ENCODE measurements at regions not wholly inside any gene's neighbourhood (a gene's known extent, or its start where the extent isn't known, plus 50 kb on each side); places are given as distances from the start of the nearest gene placed in this dataset.

- DNase-seq = no peak
Observed at GRCh38 chr10:131676800-131677421, 223.9 kb upstream of the PPP2R2D start.

- no peak for DNase-seq
Observed at GRCh38 chr10:131677671-131678070, 223.1 kb upstream of the PPP2R2D start.

GRCh38 chr10:131678171-131678570 lies 222.6 kb upstream of the PPP2R2D start:
- DNase-seq = no peak

DNA sequence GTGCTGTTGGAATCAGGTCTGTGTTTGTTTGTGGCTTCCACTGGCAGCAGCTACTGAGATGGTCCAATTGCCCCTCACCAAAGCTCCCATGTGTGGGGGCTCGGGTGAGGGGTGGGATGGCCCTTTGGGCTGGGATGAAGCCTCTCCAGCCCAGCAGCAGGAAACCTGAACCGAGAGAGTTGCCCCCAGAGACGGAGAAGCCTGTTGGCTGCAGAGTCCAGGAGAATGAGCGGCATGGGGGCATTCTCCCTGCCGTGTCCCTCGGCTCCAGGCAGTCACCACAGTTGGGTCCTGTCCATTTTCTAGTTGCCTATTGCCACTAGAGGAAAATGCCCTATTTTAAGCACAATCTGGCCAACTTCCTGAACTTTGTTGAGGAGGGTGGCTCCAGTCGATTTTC lies 222.2 kb upstream of the PPP2R2D start:
- no peak for DNase-seq

GRCh38 chr10:131679926-131680325 lies 220.9 kb upstream of the PPP2R2D start:
- no peak for DNase-seq

DNA sequence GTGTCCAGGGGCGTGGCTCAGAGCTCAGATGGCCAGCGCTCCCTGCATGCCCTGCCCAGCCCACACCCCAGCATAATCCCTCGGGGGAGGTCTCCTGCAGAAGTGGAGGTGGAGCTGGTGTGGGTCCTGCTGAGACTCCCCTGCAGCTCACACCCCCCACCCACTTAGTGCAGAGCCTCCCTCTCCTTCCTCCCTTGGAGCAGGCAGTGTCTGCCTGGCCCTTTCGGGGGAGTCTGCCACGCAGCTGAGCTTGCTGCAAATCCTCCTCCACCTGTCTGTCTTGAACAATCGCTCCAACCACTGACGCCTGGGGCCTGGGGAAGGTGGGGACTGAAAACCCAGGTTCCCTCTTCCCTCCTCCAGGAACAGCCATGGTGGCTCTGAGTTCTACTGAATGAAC lies 219.7 kb upstream of the PPP2R2D start:
- DNase-seq = no peak

GRCh38 chr10:131681656-131682055 lies 219.2 kb upstream of the PPP2R2D start:
- DNase-seq = no peak

DNA sequence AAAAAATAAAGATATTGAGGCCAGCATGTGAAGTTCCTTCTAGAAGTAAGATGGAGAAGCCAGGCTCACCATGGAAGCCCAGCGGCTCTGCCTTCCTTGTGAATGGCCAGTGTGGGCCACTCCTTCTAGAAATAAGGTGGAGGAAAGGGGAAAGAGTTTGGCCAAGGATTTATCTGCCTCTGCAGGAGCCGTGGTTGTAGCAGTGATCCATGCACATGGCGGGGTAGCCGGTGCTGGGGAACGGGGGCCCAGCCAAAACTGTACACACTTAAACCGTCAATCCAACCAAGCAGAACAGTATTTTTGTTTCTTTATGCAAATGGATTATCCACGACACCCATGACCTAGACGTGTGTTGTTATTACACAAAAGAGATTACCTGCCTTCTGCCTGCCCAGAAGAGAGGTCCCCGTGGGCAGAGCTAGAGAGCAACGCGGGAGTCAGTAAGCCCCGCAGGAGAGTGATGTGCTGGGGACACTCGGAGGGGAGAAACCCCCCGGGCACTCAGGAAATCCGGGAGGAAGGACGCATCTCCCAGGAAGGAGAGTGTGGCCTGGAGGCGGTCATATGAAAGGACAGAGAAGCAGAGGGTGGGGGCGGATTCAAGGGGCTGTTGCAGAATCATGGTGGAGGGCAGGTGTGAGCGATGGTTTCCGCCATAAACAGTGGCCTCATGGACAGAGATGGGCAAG lies 218.4 kb upstream of the PPP2R2D start:
- DNase-seq = no peak

GRCh38 chr10:131683281-131683861 lies 217.4 kb upstream of the PPP2R2D start:
- no peak for DNase-seq

DNA sequence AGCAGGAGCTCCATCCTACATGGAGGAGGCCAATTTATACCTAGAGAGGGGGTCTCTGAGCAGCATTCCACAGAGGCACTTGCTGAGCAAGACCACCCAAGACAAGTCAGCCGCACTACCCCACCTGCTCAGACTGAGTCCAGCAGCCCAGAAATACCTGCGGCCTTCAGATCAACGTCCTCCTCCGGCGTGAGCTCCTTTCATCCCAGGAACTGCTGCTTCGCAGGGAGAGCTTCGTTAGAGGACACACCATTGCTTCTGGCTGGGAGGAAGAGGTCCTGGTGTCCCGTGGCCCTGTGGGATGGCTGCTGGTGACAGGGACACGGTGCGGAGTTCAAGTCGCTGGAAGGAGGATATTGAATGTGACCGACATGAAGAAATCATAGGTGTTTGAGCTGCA lies 216.9 kb upstream of the PPP2R2D start:
- no peak for DNase-seq

GRCh38 chr10:131685007-131685406 lies 215.8 kb upstream of the PPP2R2D start:
- no peak for DNase-seq

DNA sequence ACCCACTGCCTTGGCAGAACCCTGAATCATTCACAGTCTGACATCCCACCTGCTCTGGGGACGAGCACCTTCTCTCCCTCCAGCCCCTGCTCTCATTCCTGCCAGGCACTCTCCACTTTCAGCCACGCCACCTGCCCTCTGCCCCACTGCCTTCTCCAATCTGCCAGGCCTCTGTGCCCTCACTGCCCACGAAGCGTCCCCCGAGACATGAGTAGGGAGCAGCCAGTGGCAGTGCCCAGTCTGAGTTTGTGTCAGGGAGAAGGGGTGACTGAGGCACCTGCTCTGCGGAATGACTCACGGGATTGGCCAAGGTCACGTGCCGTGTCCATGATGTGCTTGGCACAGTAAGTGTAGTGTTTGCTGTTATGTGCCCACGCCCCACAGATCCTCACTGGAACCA lies 215.2 kb upstream of the PPP2R2D start:
- no peak for DNase-seq

DNA sequence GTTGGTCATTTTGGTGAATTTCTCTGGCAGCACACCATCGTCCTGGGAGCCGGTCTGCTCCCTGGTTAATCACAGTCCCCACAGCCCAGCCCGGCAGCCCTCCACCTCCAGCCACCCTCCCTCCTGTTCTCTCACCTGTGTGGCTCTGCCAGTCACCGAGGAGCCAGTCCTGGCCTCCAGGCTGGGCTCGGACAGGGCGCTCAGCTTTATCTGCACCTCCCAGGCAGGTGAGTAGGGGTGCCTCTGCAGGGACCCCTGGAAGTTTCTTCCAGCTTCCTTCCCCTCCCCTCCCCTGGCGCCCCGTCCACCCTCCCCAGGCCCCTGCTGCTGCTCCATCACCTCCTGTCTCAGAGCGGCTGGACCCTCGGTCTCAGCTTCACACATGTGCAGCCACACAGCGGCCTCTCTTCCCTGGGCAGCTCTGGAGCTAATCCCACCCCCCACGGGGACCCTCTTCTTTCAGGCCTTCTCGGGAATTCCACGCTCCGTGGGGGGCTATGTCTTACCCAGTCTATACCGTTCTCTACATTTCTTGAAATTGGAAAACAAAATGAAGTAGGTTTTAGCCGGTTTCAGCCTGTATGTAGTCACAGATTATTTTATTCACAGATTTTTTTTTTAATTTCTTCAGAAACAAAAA lies 213.9 kb upstream of the PPP2R2D start:
- no peak for DNase-seq

DNA sequence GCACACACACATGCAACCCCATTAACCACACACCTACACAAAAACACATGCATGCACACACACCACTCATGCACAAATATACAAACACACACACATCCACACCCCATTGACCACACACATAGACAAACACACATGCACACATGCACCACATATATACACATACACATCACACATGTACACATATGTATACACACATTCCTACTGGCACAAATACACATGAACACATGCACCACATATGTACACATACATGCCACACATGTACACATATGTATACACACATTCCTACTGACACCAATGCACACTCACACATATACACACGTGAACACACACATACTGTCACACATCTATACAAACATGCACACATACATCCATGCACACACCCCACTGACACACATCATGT lies 212.5 kb upstream of the PPP2R2D start:
- DNase-seq = no peak

DNA sequence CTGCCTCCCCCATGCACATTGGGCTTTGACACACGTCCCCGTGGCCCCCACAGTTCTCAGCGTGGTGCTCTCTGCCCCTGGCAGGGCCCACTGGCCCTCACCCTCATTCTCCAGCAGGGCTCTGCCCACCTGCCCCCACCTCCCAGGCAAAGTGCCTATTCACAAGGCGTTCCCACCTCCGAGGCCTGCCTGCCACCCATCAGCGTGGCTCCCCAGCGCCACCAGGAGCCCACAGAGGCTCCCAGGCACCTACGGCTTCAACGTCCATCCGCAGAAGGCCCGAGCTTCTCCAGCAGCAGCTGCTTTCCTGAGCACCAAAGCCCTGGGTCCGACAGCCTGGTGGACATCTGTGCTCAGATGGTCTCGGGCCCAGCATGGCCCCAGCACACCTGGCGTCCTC lies 211.8 kb upstream of the PPP2R2D start:
- no peak for DNase-seq

- no peak for DNase-seq
Observed at GRCh38 chr10:131689486-131689885, 211.3 kb upstream of the PPP2R2D start.

GRCh38 chr10:131689954-131690757 lies 210.7 kb upstream of the PPP2R2D start:
- DNase-seq = no peak

GRCh38 chr10:131690805-131691239 lies 210.0 kb upstream of the PPP2R2D start:
- no peak for DNase-seq

DNA sequence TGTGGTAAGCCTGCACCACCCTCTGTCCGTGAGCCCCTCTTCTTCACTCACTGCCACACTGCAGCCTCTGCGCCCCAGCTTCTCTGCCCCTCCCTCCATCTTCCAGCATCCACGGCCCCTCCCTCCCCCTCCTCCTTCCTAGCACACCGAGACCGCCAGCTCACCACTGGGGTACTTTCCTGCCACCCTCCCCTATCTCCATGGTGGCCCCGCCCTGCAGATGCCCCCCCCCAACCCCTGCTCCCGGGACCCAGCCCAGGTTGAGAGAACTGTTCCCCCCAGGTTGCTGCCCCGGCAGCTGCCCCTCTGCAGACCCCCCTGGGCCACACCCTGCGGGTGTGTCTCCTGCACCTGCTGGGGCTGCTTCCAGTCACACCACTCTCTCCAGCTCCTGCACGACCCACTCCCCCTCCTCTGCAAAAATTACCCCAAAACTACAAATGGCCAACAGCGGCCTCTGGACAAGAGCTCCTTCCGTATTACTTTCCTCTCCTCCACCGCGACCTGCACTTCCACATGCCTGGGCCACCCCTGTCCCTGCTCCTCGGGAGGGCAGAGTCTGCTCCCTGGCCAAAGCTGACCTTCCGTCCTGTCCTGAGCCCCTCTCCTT lies 209.2 kb upstream of the PPP2R2D start:
- no peak for DNase-seq

DNA sequence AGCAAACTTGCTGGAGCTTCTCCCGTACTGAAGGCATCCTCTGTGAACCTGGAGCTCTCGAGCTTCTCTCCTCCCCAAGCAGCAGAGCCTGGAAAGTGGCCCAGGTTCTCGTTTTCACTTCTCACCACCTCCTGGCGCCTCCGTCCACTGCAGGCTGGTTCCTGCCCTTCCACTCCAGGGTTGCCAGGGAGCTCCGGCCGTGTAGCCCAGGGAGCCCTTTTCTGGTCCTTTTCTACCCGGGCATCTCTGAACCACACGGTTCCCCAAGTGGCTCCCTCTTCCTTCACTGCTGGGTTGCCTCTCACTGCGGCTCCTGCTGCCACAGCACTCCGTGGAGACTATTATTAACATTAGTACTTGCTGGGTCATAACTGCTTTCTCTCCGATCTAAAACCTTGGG lies 208.6 kb upstream of the PPP2R2D start:
- no peak for DNase-seq

- no peak for DNase-seq
Observed at GRCh38 chr10:131692686-131693334, 208.0 kb upstream of the PPP2R2D start.

GRCh38 chr10:131693766-131694165 lies 207.0 kb upstream of the PPP2R2D start:
- no peak for DNase-seq

Measured in NK-92 treated with Interleukin-12 subunit alpha and Interleukin-12 subunit beta, amount 100 ng/mL, for 24 hours (cell line).